ENCODE measurements at regions not wholly inside any gene's neighbourhood (a gene's known extent, or its start where the extent isn't known, plus 50 kb on each side); places are given as distances from the start of the nearest gene placed in this dataset.
A peak's percentile ranks its signal among the peaks of the same experiment; 100 is the strongest.
"Not testable (repeated sequence)": the region's sequence is repeated elsewhere in the genome, so short reads cannot be mapped to it uniquely, and the experiment has no call there.

GRCh38 chr14:25832585-25832984 is 765.2 kb downstream of the NOVA1 start:
- H3K9me3 ChIP-seq (ENCODE audit: low read depth, low read length) = no peaks in the 10 kb centered on the region
- no peaks in the 10 kb centered on the region for H3K79me2 ChIP-seq (ENCODE audit: insufficient read depth, low read length)
- TF ChIP-seq, protein P1, sequence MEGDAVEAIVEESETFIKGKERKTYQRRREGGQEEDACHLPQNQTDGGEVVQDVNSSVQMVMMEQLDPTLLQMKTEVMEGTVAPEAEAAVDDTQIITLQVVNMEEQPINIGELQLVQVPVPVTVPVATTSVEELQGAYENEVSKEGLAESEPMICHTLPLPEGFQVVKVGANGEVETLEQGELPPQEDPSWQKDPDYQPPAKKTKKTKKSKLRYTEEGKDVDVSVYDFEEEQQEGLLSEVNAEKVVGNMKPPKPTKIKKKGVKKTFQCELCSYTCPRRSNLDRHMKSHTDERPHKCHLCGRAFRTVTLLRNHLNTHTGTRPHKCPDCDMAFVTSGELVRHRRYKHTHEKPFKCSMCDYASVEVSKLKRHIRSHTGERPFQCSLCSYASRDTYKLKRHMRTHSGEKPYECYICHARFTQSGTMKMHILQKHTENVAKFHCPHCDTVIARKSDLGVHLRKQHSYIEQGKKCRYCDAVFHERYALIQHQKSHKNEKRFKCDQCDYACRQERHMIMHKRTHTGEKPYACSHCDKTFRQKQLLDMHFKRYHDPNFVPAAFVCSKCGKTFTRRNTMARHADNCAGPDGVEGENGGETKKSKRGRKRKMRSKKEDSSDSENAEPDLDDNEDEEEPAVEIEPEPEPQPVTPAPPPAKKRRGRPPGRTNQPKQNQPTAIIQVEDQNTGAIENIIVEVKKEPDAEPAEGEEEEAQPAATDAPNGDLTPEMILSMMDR (IDR thresholded peaks at IDR 0.05; ENCODE audit: extremely low read depth, low read depth, low read length) = no peak
- H2AFZ ChIP-seq (ENCODE audit: low read length) = no peak overlapping the region
- H3K4me1 ChIP-seq (ENCODE audit: insufficient read depth, low read length) = no peaks in the 10 kb centered on the region
- no peak overlapping the region for H3K4me3 ChIP-seq (ENCODE audit: insufficient read depth, low read length)
- H3K27ac ChIP-seq (ENCODE audit: low read depth, low read length) = no peak overlapping the region
- no peak for DNase-seq (ENCODE audit: insufficient read length, low spot score, missing footprints)
- no peaks in the 10 kb centered on the region for H3K27me3 ChIP-seq (ENCODE audit: insufficient read depth, low read length)
- H3K4me2 ChIP-seq (ENCODE audit: insufficient read depth, low read length) = no peak overlapping the region
- H4K20me1 ChIP-seq (ENCODE audit: insufficient read depth, low read length) = no peaks in the 10 kb centered on the region
- H3K36me3 ChIP-seq (ENCODE audit: insufficient read depth, low read length) = no peaks in the 10 kb centered on the region

DNA sequence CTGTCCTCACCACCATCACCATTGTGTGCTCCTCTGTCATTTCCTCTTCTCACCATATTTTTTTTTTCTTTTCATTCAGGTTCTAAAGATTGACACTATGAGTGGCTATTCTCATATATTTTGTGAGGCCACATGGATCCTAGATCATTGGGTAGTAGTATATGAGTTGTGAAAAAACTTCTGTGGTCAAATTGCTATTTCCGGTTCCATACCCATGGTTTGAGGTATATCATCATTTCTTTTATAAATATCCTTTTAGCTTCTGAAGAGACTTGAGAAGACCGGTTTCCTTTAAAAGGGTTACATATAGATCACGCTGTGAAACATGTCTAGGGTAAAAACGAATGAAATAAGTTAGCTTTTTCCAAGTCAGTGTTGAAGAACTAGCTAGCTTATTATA is 769.3 kb downstream of the NOVA1 start:
- Histone ChIP-seq H3K27me3 (ENCODE audit: insufficient read depth, low read length) (no peaks in the 10 kb centered on the region), H3K4me3 (ENCODE audit: insufficient read depth, low read length) (no peak overlapping the region), H3K4me2 (ENCODE audit: insufficient read depth, low read length) (no peak overlapping the region), H3K9me3 (ENCODE audit: low read depth, low read length) (no peaks in the 10 kb centered on the region), H3K27ac (ENCODE audit: low read depth, low read length) (no peak overlapping the region), H3K79me2 (ENCODE audit: insufficient read depth, low read length) (no peaks in the 10 kb centered on the region), H3K4me1 (ENCODE audit: insufficient read depth, low read length) (no peaks in the 10 kb centered on the region), H2AFZ (ENCODE audit: low read length) (no peak overlapping the region), H3K36me3 (ENCODE audit: insufficient read depth, low read length) (no peaks in the 10 kb centered on the region), H4K20me1 (ENCODE audit: insufficient read depth, low read length) (no peaks in the 10 kb centered on the region)
- no peak for DNase-seq (ENCODE audit: insufficient read length, low spot score, missing footprints)
- TF ChIP-seq, protein P1 (IDR thresholded peaks at IDR 0.05; ENCODE audit: extremely low read depth, low read depth, low read length) = no peak

DNA sequence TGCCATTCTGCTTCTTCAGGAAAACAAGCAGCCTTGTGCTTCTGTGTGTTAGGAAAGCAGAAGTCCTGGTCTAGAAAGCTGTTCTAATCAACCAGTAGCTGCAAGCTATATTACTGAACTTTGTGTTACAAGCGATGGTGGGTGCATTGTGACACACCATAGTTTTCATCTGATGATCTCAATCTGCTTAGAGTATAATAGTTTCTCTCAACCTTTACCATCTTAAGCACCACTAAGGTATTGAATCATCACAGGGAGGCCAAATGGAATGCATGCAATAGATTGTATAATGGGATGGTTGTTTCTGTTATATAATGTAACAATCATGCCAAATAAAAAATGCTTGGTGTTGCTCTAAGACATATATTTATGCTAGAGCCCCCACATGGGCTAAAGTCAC is 771.7 kb downstream of the NOVA1 start:
- H3K79me2 ChIP-seq (ENCODE audit: insufficient read depth, low read length) = no peaks in the 10 kb centered on the region
- no peak overlapping the region for H3K4me3 ChIP-seq (ENCODE audit: insufficient read depth, low read length)
- H3K36me3 ChIP-seq (ENCODE audit: insufficient read depth, low read length) = no peaks in the 10 kb centered on the region
- no peaks in the 10 kb centered on the region for H3K4me1 ChIP-seq (ENCODE audit: insufficient read depth, low read length)
- TF ChIP-seq, protein P1 (IDR thresholded peaks at IDR 0.05; ENCODE audit: extremely low read depth, low read depth, low read length) = no peak
- H2AFZ ChIP-seq (ENCODE audit: low read length) = no peak overlapping the region
- peak; percentile 30 for DNase-seq (ENCODE audit: insufficient read length, low spot score, missing footprints)
- no peak overlapping the region for H3K4me2 ChIP-seq (ENCODE audit: insufficient read depth, low read length)
- no peak overlapping the region for H3K27ac ChIP-seq (ENCODE audit: low read depth, low read length)
- H3K9me3 ChIP-seq (ENCODE audit: low read depth, low read length) = peaks cover 3% of the 10 kb centered on the region
- no peaks in the 10 kb centered on the region for H3K27me3 ChIP-seq (ENCODE audit: insufficient read depth, low read length)
- H4K20me1 ChIP-seq (ENCODE audit: insufficient read depth, low read length) = no peaks in the 10 kb centered on the region

DNA sequence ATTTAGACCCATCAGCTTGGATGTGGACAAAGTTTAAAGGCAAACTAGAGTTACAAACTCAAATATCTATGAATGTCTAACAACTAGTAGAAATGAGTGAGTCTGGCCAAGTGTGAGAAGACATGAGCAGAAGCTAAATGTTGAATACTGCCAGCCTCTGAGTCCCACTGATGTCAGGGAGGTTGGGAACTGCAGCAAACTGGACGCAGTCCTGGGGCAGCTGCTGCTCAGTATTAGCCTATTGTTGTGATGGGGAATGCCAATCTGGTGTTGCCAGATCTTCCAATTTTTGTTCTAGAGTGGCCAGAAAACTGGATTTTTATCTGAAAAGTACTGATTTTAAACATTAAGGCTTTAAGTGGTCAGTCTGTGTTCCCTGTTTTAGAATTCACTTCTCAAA is 770.4 kb upstream of the STXBP6 start:
- no peak for DNase-seq (ENCODE audit: insufficient read length, low spot score, missing footprints)
- Histone ChIP-seq H3K27ac (ENCODE audit: low read depth, low read length) (no peak overlapping the region), H4K20me1 (ENCODE audit: insufficient read depth, low read length) (no peaks in the 10 kb centered on the region), H3K36me3 (ENCODE audit: insufficient read depth, low read length) (no peaks in the 10 kb centered on the region), H3K4me1 (ENCODE audit: insufficient read depth, low read length) (no peaks in the 10 kb centered on the region), H3K79me2 (ENCODE audit: insufficient read depth, low read length) (no peaks in the 10 kb centered on the region), H3K9me3 (ENCODE audit: low read depth, low read length) (peaks cover 8% of the 10 kb centered on the region), H3K4me2 (ENCODE audit: insufficient read depth, low read length) (no peak overlapping the region), H2AFZ (ENCODE audit: low read length) (no peak overlapping the region), H3K27me3 (ENCODE audit: insufficient read depth, low read length) (no peaks in the 10 kb centered on the region), H3K4me3 (ENCODE audit: insufficient read depth, low read length) (no peak overlapping the region)
- TF ChIP-seq, protein P1 (IDR thresholded peaks at IDR 0.05; ENCODE audit: extremely low read depth, low read depth, low read length) = no peak

DNA sequence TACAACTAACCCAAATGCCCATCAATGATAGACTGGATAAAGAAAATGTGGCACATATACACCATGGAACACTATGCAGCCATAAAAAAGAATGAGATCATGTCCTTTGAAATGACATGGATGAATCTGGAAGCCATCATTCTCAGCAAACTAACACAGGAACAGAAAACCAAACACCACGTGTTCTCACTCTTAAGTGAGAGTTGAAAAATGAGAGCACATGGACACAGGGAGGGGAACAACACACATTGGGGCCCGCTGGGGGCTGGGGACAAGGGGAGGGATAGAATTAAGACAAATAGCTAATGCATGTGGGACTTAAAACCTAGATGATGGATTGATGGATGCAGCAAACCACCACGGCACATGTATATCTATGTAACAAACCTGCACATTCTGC is 764.7 kb upstream of the STXBP6 start:
- H3K9me3 ChIP-seq (ENCODE audit: low read depth, low read length); H3K27me3 ChIP-seq (ENCODE audit: insufficient read depth, low read length); H3K4me2 ChIP-seq (ENCODE audit: insufficient read depth, low read length): not testable (repeated sequence)

More for the DNA sequence above, 764.7 kb upstream of the STXBP6 start:
- H3K4me3 ChIP-seq (ENCODE audit: insufficient read depth, low read length); H3K4me1 ChIP-seq (ENCODE audit: insufficient read depth, low read length); H4K20me1 ChIP-seq (ENCODE audit: insufficient read depth, low read length); H2AFZ ChIP-seq (ENCODE audit: low read length); H3K79me2 ChIP-seq (ENCODE audit: insufficient read depth, low read length); H3K27ac ChIP-seq (ENCODE audit: low read depth, low read length); H3K36me3 ChIP-seq (ENCODE audit: insufficient read depth, low read length); DNase-seq (ENCODE audit: insufficient read length, low spot score, missing footprints): not testable (repeated sequence)
